HG03460 (cell line): ENCODE measurements at regions not wholly inside any gene's neighbourhood (a gene's known extent, or its start where the extent isn't known, plus 50 kb on each side); places are given as distances from the start of the nearest gene placed in this dataset.

ENCODE experiments used
- ATAC-seq: cut with Tn5 transposase; IDR thresholded peaks from one replicate; pipeline ENCODE4 v1.9.1; 2021; ENCODE audit not compliant: unreplicated experiment

- ATAC-seq, result no peak
These were observed 1072.3 kb downstream of the RAPGEF2 start for GRCh38 chr4:160175064-160175643.

DNA sequence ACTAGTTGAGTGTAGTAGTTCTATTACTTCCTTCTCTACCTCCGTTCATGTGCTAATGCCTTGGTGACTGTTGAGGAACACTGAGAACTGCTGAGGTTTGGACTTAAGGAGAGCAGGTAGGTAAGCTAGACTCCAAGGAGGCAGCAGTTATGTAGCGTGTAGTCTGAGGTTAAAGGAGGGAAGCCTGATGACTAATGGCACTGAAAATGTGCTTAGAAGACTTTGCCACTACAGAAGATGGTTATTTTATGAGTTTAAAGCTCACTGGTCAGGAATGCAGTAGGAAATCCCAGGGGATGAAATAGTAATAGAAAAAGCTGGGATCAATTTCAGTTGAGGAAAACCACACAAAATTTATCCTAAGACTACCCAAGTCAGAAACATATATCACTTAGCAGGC is 1077.3 kb downstream of the RAPGEF2 start:
- no peak for ATAC-seq

DNA sequence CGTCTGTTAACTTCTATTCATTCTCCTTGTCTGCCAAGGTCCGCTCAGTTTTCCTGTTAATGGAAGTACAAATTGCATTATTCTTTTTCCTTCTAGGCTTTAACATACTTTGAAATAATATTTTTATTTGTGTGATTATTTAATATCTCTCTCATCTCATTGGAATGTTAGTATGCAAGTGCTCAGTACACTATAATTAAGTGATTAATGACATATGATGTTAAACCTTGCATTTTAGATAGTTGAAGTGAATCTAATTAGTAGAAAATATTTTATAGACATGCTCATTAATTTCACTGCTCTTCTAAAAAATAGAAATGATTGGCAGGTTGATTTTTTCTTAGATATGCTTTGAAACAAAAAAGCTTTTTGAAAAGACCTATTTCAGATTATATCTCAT is 1079.8 kb downstream of the RAPGEF2 start:
- ATAC-seq, result no peak

DNA sequence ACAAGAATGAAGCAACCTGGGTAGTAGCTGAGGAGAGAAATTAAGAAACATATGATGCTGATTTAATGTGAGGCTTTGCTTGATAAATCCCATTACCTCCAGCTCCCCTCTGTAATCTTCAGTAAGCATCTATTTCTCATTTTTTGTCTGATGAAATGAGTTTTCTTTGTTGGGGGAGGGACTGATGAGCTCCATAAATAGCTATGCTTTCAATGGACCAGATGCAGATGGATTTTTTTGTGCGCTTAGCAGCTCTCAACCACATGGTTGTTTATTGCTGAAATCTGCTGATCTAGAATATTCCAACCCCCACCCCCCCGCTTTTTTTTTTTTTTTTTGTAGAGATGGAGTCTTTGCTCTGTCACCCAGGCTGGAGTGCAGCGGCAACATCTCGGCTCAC is 1082.0 kb downstream of the RAPGEF2 start:
- no peak for ATAC-seq

GRCh38 chr4:160193787-160194186 is 1090.9 kb downstream of the RAPGEF2 start:
- no peak for ATAC-seq

DNA sequence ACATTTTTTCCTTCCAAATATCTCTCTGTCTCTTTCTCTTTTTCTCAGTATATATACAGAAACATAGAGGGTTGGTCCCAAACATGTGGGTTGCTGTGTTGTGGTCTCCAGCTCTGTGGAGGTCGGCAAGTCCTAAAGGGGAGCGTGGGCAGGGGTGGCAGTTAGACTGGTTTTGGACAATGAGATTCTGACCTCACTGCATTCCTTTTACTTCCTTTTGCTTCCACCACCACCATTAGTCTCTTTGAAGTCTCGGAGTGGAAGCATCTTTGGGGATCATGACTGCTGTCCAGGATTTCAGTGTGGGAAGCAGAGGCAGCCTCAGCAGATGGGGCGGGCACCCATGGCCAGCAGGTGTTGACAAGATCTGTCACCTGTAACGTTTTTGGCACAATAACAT is 1091.8 kb downstream of the RAPGEF2 start:
- no peak for ATAC-seq

- ATAC-seq, result no peak
These were observed 1099.9 kb downstream of the RAPGEF2 start for GRCh38 chr4:160202802-160203201.

DNA sequence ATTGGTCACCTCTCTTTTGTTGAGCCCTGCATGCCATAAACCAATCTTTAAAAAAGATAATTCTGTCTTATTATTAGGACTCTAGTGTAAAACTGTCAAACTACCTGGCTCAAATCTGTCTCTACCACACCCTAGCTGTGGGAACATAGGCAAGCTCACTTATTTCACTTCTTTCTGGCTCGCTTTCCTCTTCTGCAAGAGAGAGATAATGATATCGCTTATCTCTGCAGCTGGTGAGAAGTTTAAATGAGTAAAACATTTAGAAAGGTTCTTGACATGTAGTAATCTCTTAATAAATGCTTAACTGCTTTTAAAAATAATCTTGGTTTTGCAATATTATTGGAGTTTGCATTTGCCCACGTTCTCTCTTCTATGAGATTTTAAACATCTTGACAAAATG is 1109.2 kb downstream of the RAPGEF2 start:
- no peak for ATAC-seq

DNA sequence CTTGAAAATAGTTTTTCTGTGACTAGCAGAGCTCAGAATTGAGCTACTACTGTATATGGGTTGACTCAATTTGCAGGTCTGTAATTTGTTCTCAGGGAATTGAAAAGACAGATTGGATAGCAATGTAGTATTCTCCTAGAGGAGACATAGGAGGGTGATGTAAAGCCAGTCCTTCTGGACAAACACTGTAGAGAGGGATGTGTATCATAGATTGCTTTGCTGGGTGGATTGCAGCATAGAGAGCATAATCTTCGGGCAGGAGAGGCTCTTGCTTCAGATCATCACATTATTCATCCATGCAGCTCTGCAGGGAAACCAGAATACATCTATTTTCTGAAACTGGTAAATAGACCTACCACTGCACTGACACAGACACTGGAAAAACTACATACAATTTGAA is 1110.5 kb downstream of the RAPGEF2 start:
- ATAC-seq, result no peak

GRCh38 chr4:160217352-160217751 is 1114.5 kb downstream of the RAPGEF2 start:
- no peak for ATAC-seq

GRCh38 chr4:160224049-160224448 is 1121.2 kb downstream of the RAPGEF2 start:
- no peak for ATAC-seq

DNA sequence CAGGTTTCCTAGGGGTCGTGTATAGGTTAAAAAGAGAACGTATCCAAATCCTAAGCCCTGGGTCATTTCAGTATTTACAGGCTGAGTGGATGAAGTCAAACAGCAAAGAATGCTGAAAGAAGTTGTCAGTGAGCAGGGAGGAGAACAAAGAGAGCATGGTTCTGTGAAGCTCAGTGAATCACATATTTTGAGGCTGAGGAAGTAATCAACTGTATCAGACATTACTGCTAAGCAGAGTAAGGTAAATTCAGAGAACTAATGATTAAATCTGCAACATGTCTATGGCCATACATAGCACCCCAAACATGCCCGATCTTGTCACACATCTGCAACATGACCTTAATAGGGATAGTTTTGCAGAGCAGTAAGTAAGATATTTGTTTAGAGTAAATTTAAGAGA is 1130.3 kb downstream of the RAPGEF2 start:
- ATAC-seq, result no peak

DNA sequence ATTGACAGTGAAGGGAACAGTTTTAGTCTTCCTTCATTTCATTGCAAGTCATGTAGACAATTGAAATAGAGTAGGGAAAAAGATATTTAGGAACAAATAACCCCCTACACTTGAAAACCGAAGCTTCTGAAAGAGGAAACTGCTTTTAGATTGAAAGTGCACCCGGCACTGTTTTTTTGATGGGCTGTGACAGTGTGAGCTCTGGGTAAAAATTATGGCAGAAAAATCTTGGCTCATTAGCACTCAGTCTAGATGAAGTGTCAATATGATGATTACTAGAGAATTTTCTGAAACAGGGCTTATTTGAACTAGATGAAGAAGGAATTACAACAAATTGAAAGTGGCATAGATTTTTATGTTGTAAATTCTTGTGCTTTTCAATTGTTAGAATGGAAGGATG is 1132.4 kb downstream of the RAPGEF2 start:
- ATAC-seq, result no peak

DNA sequence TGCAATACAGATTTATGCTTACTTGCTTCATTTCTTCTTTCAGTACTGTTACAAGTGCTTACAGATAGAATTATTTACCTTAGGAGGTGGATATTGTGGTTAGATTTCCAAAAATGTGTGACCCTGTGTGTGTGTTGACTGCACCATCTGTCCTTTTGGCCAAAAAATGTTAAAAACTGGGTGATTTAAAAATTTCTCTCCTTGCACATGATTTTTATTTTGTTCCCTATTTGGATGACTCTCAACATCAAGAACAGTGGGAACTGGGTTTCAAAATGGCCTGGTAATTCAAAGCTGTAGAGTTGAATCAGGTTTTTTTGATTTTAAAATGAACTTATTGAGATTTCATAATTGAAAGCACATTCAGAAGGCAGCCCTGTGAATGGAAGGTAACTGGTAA is 1132.9 kb downstream of the RAPGEF2 start:
- ATAC-seq, result no peak

GRCh38 chr4:160238790-160239189 is 1135.9 kb downstream of the RAPGEF2 start:
- no peak for ATAC-seq

DNA sequence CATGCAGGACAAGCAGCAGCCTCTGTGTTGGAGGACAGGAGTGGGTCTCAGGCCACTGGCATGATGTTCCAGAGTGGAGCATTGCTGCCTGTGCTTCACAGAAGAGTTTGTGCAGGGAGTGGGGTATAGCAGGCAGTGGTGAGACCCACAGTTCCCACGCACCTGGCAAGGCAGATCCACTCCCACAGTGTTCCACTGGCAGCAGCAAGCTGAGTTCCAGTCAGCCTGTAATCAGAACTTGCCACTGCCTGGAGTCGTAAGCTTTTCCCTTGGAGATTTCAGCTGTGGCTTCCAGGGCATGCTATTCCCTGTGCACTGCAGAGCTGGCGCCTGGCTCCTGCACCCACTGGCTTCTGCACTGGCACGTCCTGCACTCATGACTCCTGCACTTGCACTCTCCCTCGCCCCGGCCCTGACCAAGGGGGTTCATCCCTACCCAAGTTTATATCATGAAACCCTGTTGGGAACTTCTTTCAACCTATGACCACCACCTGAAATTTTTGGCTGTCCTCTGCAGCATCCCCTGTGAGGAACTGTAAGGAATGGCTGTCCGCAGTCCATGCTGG is 1144.3 kb downstream of the RAPGEF2 start:
- ATAC-seq, result no peak

DNA sequence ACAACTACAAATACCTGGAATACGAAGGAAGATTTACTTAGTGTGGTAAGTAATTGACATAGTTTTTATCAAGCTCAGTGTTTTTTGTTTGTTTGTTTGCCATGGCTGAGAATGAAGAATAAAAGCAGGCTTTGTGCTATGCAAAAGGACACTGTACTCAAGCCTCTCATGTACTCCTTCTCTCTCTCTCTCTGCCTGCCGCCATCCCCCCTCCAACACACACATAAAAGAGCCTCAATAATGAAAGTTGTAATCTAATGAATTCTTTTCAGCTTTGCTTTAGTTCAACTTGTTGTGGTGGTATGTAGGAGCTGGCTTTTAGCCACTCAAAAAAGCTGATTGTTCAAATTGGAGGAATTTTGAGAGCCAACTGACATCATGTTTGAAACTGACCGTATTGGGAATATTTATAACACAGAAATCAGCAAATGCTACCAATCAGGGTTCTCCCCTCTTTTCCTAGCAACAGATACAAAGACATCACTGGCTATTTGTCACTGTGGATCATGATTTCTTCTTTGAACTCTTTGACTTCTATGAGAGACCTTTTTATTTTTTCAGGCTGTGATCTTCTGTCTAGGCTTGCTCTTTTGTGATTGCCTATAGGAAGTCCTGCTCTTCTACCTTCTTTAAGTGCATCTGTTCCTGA is 1148.8 kb downstream of the RAPGEF2 start:
- no peak for ATAC-seq

DNA sequence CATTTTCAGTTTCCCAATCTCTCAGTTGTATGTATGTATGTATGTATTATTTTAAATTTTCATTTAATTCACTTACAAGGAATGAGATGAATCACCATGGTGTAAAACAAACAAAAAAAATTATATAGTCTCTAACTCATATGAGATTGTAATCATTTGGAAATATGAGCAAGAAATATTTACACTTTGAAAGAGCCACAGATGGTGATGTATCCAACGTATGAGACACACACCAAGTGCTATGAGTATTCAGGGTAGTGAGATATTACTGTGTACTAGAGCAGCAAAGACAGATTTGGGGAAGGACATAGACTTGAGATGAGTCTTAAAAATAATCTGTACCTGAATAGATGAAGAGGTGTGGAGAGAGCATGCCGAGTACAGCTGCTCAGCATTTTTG is 1154.4 kb downstream of the RAPGEF2 start:
- ATAC-seq, result no peak

GRCh38 chr4:160265014-160265413 is 1162.1 kb downstream of the RAPGEF2 start:
- no peak for ATAC-seq

GRCh38 chr4:160265836-160266235 is 1163.0 kb downstream of the RAPGEF2 start:
- no peak for ATAC-seq

DNA sequence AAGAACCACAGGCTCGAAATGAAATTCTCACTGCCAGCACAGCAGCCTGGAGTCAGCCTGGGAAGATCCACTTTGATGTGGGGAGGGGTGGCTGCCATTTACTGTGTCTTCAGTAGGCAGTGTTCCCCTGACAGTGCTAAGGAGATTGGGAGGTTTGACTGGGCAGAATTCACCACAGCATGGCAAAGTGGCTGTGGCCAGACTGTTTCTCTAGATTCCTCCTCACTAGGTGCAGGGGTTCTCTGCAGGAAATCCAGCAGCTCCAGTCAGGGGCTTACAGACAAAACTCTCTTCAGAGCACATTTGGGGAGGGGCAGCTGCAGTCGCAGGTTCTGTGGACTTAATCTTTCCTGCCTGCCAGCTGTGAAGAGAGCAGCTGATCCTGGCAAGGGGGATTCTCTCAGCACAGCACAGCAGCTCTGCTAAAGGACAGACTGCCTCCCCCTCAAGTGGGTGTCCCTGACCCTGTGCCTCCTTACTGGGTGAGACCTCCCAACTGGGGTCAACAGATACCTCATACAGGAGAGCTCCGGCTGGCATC is 1174.0 kb downstream of the RAPGEF2 start:
- ATAC-seq, result no peak

GRCh38 chr4:160283081-160283480 is 1180.2 kb downstream of the RAPGEF2 start:
- ATAC-seq, result no peak

DNA sequence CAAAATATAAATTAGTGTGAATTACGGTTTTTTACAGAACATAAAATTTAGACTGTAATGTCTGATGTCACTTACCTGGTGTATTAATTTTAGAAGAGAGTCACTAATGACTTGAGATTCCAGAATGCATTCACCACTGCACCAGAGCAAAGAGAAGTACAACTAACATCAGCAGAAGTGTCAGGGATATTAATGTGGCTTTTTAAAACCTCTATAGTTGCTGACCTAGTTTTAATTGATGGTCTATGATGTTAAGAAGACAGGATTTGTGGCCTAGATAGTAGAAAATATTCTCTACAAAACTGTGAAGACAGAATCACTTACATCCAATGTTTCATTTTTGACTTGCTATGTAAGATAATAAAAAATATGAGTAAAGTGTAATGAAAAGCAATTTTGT is 1181.6 kb downstream of the RAPGEF2 start:
- no peak for ATAC-seq
